ENCODE measurements at regions not wholly inside any gene's neighbourhood (a gene's known extent, or its start where the extent isn't known, plus 50 kb on each side); places are given as distances from the start of the nearest gene placed in this dataset.
"Not testable (repeated sequence)": the region's sequence is repeated elsewhere in the genome, so short reads cannot be mapped to it uniquely, and the experiment has no call there.

- TF ChIP-seq, protein P1, sequence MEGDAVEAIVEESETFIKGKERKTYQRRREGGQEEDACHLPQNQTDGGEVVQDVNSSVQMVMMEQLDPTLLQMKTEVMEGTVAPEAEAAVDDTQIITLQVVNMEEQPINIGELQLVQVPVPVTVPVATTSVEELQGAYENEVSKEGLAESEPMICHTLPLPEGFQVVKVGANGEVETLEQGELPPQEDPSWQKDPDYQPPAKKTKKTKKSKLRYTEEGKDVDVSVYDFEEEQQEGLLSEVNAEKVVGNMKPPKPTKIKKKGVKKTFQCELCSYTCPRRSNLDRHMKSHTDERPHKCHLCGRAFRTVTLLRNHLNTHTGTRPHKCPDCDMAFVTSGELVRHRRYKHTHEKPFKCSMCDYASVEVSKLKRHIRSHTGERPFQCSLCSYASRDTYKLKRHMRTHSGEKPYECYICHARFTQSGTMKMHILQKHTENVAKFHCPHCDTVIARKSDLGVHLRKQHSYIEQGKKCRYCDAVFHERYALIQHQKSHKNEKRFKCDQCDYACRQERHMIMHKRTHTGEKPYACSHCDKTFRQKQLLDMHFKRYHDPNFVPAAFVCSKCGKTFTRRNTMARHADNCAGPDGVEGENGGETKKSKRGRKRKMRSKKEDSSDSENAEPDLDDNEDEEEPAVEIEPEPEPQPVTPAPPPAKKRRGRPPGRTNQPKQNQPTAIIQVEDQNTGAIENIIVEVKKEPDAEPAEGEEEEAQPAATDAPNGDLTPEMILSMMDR (IDR thresholded peaks at IDR 0.05) = not testable (repeated sequence)
- TF ChIP-seq POLR2A (IDR thresholded peaks at IDR 0.05) = not testable (repeated sequence)
These were observed 109.8 kb upstream of the CCT8L2 start for GRCh38 chr22:16702318-16702870.
